Ovary (tissue), 7 donors: ENCODE measurements at regions not wholly inside any gene's neighbourhood (a gene's known extent, or its start where the extent isn't known, plus 50 kb on each side); places are given as distances from the start of the nearest gene placed in this dataset.

ENCODE experiments used
- DNase-seq, 5 donors: peaks; one replicate each; pipeline ENCODE4 v3.0.0-alpha.2; 2019 to 2020
- H3K27ac ChIP-seq, 2 donors: fragments of 200-600 bp; one replicate each; pipeline versions ENCODE4 v1.5.1 to v1.8.0; 2019 to 2022
- H3K27me3 ChIP-seq: fragments of 200-600 bp; one replicate; pipeline ENCODE4 v1.8.0; 2022
- H3K36me3 ChIP-seq: fragments of 200-600 bp; sonication (generic); one replicate; pipeline ENCODE4 v1.5.1; 2019
- H3K4me1 ChIP-seq: one replicate; pipeline ENCODE4 v1.8.1; 2013; ENCODE audit warnings: mild to moderate bottlenecking, moderate library complexity; ENCODE audit not compliant: insufficient read depth
- H3K4me3 ChIP-seq: fragments of 200-600 bp; sonication (generic); one replicate; pipeline ENCODE4 v1.5.1; 2017
- H3K9me3 ChIP-seq, 2 donors: fragments of 200-600 bp in 1 of 2; sonication (generic) in 1 of 2; one replicate each; pipeline versions ENCODE4 v1.5.1 to v1.8.1; 2013 to 2019; ENCODE audit warnings: mild to moderate bottlenecking in 1 of 2, moderate library complexity in 1 of 2
- EP300 ChIP-seq: sonication (generic); formaldehyde crosslinking; IDR thresholded peaks from one replicate; pipeline ENCODE4 v1.6.1; 2017; ENCODE audit warnings: antibody characterized with exemption
- POLR2A ChIP-seq: fragments of 450-650 bp; IDR thresholded peaks from one replicate; pipeline ENCODE4 v1.6.1; 2017; ENCODE audit warnings: antibody characterized with exemption, mild to moderate bottlenecking, moderate library complexity
- WGBS, 3 donors: extraction: QIAGEN DNeasy Blood & Tissue Kit in 1 of 3; methylation state at CpG; one replicate each; pipeline versions ENCODE4 v1.1.5 to v1.1.7; 2013 to 2017; 5-methylcytosine and 5-hydroxymethylcytosine counted together
- intact Hi-C, 4 donors: fragments of 100-400 bp; cut with DNase I; formaldehyde crosslinking; loops; one replicate each; pipeline versions ENCODE4 v1.11.0 to v1.15.1; 2022 to 2023
- TF ChIP-seq, protein P1 (sequence below), 3 donors: fragments of 450-650 bp in 2 of 3; fragments of 200-600 bp in 1 of 3; IDR thresholded peaks; one replicate each; pipeline versions ENCODE4 v1.5.1 to v1.8.0; 2016 to 2022; ENCODE audit warnings: antibody characterized with exemption in 3 of 3, mild to moderate bottlenecking in 1 of 3
- donor health status: DM: no; HTN: no; CAD: no; lungs with moderate emphysema.
- donor health status: DM: no; HTN: no; CAD: no.
- donor health status: Bipolar disorder and iron deficiency.
- donor health status: DM: no; HTN: no; CAD: no.
- donor health status: DM: yes; HTN: yes; CAD: no.

GRCh38 chr2:156745619-156746018 is 309.4 kb downstream of the GPD2 start:
- no peak for TF ChIP-seq EP300
- no peak for TF ChIP-seq POLR2A
- TF ChIP-seq, protein P1, sequence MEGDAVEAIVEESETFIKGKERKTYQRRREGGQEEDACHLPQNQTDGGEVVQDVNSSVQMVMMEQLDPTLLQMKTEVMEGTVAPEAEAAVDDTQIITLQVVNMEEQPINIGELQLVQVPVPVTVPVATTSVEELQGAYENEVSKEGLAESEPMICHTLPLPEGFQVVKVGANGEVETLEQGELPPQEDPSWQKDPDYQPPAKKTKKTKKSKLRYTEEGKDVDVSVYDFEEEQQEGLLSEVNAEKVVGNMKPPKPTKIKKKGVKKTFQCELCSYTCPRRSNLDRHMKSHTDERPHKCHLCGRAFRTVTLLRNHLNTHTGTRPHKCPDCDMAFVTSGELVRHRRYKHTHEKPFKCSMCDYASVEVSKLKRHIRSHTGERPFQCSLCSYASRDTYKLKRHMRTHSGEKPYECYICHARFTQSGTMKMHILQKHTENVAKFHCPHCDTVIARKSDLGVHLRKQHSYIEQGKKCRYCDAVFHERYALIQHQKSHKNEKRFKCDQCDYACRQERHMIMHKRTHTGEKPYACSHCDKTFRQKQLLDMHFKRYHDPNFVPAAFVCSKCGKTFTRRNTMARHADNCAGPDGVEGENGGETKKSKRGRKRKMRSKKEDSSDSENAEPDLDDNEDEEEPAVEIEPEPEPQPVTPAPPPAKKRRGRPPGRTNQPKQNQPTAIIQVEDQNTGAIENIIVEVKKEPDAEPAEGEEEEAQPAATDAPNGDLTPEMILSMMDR (IDR thresholded peaks at IDR 0.05) = no peak
- intact Hi-C loops = no loop called here
- no peaks in the 10 kb centered on the region for H3K9me3 ChIP-seq
- H3K4me1 ChIP-seq = no peaks in the 10 kb centered on the region
- H3K27me3 ChIP-seq = no peaks in the 10 kb centered on the region
- DNase-seq = no peak
- WGBS, 3 donors = 82 to 86% (median 83%) methylated on average over 2 of the region's 2 CpGs
- no peaks in the 10 kb centered on the region for H3K36me3 ChIP-seq
- no peak overlapping the region for H3K27ac ChIP-seq
- H3K4me3 ChIP-seq = no peak overlapping the region

DNA sequence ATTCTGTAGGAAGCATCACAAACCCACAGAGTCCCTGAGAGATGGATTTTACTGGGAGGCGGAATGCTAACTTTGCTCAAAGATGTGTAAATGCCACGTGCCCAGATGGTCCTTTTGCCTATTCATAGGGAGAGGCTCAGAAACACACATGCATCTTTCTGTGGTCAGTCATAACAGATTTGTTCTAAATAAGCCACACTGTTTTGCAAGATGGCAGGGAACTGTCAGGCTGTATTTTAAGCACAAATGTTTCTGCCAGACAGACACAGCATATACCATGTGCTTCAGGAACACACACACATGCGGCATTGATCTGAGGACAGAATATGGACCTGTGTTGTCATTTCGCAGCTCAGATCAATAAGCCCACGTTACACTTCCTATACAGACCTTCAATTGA is 312.0 kb downstream of the GPD2 start:
- Histone ChIP-seq H3K36me3 (no peaks in the 10 kb centered on the region), H3K4me3 (no peak overlapping the region), H3K9me3 (no peaks in the 10 kb centered on the region), H3K27me3 (no peaks in the 10 kb centered on the region), H3K4me1 (no peaks in the 10 kb centered on the region), H3K27ac (no peak overlapping the region)
- TF ChIP-seq POLR2A (no peak), EP300 (no peak)
- TF ChIP-seq, protein P1 (IDR thresholded peaks at IDR 0.05) = no peak
- WGBS, 3 donors = 83 to 85% (median 83%) methylated on average over 5 of the region's 5 CpGs
- DNase-seq = no peak
- intact Hi-C loops = no loop called here

DNA sequence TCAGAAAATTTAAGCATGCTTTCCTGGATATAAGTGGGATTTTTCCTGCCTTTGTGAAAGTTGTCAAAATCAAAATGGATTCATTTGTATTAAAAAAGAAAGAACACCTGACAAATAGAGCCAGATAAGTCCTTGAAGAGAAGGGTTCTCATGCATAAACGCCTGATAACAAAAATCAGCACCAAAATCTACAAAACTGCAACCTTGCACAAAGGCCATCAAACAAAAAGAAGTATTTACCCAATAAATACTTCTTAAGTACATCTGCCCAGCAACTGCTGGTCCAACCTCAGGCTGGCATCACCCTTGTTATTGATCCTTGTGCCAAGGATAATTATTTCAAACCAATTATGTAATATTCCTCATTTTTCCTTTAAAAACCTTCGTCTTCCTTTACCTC is 315.9 kb downstream of the GPD2 start:
- TF ChIP-seq EP300 (no peak), POLR2A (no peak)
- TF ChIP-seq, protein P1 (IDR thresholded peaks at IDR 0.05) = no peak
- H3K9me3 ChIP-seq = no peaks in the 10 kb centered on the region
- H3K4me3 ChIP-seq = no peak overlapping the region
- no peak for DNase-seq
- H3K4me1 ChIP-seq = no peaks in the 10 kb centered on the region
- H3K27me3 ChIP-seq = no peaks in the 10 kb centered on the region
- H3K36me3 ChIP-seq = no peaks in the 10 kb centered on the region
- 89 to 94% (median 89%) methylated on average over 2 of the region's 2 CpGs for WGBS, 3 donors
- intact Hi-C loops = no loop called here
- H3K27ac ChIP-seq = no peak overlapping the region

GRCh38 chr2:156753766-156754165 is 317.6 kb downstream of the GPD2 start:
- no peak overlapping the region for H3K4me3 ChIP-seq
- no peak for DNase-seq
- WGBS, 3 donors = 30 to 38% (median 33%) methylated on average over 1 of the region's 1 CpG
- no peak overlapping the region for H3K27ac ChIP-seq
- no peaks in the 10 kb centered on the region for H3K9me3 ChIP-seq
- H3K36me3 ChIP-seq = no peaks in the 10 kb centered on the region
- no peaks in the 10 kb centered on the region for H3K4me1 ChIP-seq
- no peak for TF ChIP-seq EP300
- TF ChIP-seq, protein P1 (IDR thresholded peaks at IDR 0.05) = no peak
- TF ChIP-seq POLR2A = no peak
- H3K27me3 ChIP-seq = no peaks in the 10 kb centered on the region
- intact Hi-C loops = no loop called here

DNA sequence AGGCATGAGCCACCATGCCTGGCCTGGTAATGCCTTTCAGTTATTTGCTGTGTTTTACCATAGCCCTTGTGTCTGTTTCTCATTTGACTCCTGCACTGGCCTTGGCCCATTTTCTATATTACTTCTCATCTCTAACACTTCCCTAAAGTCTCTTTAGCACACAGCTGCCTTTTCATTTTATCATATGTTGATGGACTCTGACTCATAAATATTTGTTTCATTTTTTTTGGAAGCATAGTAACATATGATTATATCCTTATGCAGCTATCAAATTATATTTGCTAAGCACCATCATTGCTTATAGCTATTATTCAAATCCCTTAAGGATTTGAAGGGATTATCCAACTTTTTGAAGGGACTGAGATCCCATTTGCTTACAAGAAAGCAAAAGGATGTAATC is 320.3 kb downstream of the GPD2 start:
- no peak overlapping the region for H3K27ac ChIP-seq
- H3K9me3 ChIP-seq = no peaks in the 10 kb centered on the region
- no peaks in the 10 kb centered on the region for H3K4me1 ChIP-seq
- no peak for DNase-seq
- H3K27me3 ChIP-seq = no peaks in the 10 kb centered on the region
- TF ChIP-seq POLR2A (no peak), EP300 (no peak)
- TF ChIP-seq, protein P1 (IDR thresholded peaks at IDR 0.05) = no peak
- H3K36me3 ChIP-seq = no peaks in the 10 kb centered on the region
- no peak overlapping the region for H3K4me3 ChIP-seq
- intact Hi-C loops = no loop called here
